ENCODE measurements at regions not wholly inside any gene's neighbourhood (a gene's known extent, or its start where the extent isn't known, plus 50 kb on each side); places are given as distances from the start of the nearest gene placed in this dataset.
"Not testable (repeated sequence)": the region's sequence is repeated elsewhere in the genome, so short reads cannot be mapped to it uniquely, and the experiment has no call there.

GRCh38 chr13:44848920-44849676, 140.2 kb downstream of the NUFIP1 start:
- DNase-seq, result no peak

- DNase-seq, result not testable (repeated sequence)
Observed at GRCh38 chr13:44845281-44846058, 143.8 kb downstream of the NUFIP1 start.

DNA sequence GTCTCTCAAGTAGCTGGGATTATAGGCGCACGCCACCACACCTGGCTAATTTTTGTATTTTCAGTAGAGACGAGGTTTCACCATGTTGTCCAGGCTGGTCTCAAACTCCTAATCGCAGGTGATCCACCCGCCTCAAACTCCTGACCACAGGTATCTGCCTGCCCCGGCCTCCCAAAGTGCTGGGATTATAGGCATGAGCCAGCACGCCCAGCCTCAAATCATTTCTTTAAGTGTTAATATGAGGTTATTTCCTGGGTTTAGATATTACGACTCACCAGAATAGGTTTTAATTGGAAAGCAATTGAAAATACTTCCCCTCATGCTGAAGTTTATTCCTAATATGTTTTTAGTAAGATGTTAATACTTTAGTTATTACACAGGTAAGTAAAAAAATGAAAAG, 144.5 kb downstream of the NUFIP1 start:
- DNase-seq, result no peak

DNA sequence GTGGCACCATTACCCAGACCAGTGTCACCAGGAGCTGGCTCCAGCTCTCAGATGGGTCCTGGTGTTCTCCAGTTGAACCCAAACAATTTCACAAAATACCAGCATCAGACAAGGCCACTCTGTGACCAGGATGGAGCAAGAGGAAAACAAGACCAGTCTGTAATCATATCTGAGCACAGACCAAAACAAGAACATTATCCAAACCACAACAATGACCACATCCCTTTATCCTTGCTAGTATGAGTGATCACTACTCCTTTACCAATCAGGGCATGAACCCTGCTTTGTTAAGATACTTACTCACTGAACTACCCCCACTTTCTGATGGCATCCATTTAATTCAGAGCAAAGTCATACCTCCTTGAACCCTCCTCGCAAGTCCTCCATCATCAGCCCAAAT, 145.9 kb downstream of the NUFIP1 start:
- DNase-seq, result no peak

DNA sequence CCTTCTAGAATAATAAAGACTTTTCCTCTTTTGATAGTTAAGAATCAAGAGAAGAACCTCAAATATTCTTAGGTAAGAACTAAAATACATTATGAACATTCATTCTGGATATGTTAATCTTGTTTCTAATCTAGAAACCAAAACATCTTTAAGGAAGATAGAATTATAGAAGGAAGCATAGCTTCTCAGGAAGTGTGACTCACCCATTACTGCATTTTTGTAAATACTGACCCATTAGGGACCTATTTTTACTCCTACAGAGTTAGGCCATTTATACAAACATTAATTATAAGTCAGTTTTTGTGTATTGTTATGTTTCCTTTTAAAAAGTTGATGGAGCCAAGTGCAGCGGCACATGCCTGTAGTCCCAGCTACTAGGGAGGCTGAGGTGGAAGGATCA, 147.1 kb downstream of the NUFIP1 start:
- no peak for DNase-seq

DNA sequence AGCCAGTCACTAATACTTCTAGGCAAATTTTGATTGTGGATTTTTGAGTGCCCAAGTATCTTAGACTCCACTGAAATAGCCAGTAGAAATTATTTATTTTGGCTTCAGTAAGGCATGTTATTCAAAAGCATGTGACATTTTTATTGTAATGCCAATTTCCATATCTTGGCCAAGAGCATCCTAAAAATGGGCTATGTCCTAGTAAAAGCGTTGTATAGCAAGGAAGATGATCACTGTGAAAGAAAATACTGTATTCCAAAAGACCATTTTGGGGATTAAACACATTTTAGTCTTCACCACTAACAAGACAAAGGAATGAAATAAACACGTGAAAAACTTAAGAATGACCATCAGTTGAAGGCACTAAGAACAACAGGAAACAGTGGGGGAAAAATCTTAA, 149.1 kb downstream of the NUFIP1 start:
- no peak for DNase-seq

DNA sequence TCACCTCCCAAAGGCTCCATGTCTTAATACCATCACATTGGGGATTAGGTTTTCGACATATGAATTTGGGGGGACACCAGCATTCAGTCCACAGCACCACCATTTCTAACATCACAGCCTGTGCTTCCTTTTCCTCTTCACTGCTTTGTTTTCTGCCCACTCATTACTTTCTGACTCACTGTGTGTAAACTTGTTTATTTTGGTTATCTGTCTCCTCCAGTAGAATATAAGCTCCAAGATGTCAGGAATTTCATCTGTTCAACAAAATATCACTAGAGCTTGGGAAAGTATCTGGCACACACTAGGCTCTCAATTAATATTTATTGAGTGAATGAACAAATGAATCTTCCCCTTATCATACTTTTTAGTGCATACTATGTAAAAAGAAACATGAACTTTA, 152.0 kb downstream of the NUFIP1 start:
- DNase-seq, result no peak

- no peak for DNase-seq
Observed at GRCh38 chr13:44834404-44834803, 154.9 kb downstream of the NUFIP1 start.

GRCh38 chr13:44833626-44834025, 155.6 kb downstream of the NUFIP1 start:
- DNase-seq, result no peak

DNA sequence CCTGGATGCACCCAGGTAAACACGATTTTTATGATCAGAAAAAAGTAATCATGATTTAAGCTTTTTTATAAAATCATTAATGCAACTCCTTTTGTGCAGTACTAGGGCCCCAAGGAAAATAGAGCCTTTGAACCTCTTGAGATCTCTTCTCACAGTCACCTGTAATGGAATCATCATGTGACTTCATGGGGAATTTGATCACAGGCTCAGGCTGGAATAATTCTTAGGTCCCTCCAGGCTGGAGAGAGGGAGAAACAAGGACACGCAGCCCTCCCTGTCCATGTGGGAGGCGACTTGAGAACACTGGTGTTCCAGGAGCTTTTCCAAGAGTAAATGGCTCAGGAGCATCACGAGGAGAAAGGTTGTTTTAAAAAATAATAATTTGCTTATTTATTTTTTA, 156.1 kb downstream of the NUFIP1 start:
- DNase-seq, result no peak

DNA sequence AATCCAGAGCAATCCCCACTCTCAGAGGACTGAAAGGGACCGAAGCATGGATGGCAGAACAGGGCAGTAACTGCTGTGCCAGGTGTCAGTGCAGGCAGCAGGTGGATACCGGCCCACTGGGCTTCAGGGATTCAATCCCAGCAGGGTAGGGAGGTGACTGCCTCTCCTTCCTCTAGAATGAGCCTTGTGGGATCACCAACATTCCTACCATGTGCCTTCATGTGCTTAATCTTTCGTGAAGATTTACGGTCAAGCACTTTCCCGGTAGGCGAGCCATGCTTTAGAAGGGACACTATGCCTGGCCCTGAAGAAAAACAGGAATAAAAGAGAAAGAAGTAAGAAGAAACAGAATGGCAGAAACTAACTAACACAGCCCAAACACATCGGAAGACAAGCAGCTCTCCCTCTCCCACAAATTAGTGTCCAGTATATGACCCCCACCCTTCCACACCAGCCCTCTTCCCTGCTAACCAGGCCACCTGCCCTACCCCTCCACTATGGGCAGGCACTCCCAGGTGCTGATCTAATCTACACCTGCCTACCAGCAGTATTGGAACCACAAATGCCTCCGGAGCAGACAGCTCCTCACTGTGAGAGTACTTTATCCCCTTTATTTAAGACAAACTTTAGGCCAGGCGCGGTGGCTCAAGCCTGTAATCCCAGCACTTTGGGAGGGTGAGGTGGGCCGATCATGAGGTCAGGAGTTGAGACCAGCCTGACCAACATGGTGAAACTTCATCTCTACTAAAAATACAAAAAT, 162.5 kb downstream of the NUFIP1 start:
- DNase-seq, result no peak

DNA sequence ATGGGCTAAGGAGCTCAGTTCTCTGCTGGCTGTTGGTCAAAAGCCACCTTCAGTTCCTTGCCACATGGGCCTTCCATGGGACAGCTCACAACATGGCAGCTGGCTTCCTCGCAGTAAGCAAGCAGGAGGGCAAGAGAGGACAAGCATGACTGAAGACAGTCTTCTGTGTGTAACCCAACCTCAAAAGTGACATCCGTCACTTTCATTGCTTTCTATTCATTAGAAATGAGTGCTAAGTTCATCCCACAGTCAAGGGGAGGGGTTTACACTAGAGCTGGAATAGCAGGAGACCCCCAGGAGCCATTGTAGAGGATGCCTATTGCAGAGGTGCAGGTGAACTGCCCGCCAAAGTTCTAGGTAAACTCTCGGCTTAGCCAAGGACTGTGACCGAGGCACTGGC, 163.3 kb downstream of the NUFIP1 start:
- DNase-seq, result no peak

GRCh38 chr13:44823555-44823954, 165.7 kb downstream of the NUFIP1 start:
- DNase-seq, result not testable (repeated sequence)

- no peak for DNase-seq
Observed at GRCh38 chr13:44822291-44822690, 167.0 kb downstream of the NUFIP1 start.

DNA sequence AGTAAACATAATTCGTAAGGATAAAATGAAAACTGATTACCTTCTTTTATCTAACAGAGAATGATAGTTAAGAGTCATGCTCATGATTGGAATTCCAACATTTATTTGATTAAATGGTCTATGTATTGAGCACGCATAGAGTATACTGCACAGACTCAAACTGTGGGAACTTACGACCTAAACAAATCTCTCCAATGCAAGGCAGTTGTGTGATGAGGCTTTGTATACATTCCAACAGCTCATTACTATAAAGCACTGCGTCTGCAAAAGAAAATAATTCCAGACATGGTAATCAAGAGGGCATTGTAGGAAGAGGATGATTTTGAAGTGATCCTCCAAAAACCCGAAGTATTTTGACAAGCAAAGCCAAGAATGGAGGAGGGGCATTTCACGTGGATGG, 169.5 kb downstream of the NUFIP1 start:
- DNase-seq, result no peak

GRCh38 chr13:44819245-44819644, 170.0 kb downstream of the NUFIP1 start:
- DNase-seq, result peak in 2 of 3 donors; percentile 11 to 57

DNA sequence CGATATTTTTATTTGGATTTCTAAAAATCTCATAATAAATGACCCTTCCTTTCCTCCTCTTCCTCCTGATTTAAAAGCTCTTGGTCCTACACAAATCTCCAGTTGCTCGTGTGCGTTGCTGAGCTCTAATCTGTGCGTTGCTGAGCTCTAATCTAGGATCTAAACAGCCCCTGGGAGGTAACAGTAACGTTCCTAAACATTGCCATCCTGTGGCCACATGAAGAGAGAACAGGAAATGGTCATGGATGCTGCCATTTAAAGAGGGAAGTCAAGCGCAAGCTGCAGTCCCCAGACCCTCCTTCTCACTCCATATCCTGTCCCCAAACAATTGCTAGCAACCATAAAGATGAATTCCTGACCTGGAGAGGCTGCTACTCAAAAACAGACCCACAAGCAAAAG, 170.8 kb downstream of the NUFIP1 start:
- no peak for DNase-seq

DNA sequence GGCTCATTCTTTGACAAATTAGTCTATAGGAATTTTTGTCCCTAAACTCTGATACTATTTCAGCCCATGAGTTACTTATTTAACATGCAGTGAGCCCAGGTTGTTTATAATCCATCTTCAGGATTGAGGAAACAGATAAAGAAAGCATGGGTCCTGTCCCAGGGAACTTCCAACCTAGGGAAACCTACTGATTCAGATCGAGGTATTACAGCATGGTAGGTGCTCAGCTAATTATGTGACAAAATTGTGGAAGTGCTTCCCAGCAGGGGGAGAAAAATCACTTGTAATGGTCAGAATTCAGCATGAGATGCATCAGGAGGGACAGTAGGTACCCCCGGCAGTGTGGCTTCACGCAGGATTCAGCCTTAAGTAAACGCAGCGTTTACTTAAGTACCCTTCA, 171.3 kb downstream of the NUFIP1 start:
- no peak for DNase-seq

DNA sequence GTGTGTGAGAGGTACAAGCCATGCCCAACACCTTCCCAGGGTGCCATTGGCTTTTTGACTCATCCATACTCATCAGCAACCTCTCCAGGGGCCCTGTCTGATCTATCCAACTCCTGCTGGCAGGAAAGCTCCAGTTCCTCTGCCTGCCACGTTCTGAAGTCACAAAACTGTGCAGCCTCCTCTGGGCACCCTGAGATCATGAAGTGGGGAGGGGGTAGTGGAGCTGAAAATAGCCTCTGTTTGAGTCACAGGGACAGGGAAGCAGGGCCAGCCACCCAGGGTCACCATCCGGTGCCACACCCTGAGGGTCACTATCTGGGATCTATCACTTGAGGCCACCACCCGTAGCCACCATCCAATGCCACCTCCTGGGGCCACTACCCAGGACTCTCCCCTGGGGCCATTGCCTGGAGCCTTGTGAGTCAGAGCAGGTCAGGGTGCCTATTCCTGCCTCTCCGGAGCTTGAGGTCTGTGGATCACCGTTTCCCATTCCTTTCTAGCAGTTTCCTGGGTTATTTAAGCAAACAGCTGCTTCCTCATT, 172.1 kb downstream of the NUFIP1 start:
- no peak for DNase-seq

DNA sequence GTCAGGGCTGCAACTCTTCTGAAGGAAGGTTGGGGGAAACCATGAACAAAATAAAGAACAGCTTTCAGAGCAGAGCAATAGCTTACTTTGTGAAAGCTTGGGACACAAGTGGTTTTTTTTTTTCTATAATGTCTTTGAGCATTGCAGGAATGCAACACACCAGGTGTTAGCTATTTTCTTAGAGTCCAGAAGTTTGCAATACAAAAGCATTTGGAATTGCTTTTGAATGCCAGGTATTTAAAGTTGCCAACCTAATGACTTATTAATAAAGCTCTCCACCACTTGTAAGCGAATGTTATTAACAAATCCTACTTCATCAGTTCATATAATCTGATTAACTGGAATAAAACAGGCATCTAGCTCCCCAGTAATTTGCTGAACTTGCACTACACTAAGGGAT, 172.6 kb downstream of the NUFIP1 start:
- no peak for DNase-seq

DNA sequence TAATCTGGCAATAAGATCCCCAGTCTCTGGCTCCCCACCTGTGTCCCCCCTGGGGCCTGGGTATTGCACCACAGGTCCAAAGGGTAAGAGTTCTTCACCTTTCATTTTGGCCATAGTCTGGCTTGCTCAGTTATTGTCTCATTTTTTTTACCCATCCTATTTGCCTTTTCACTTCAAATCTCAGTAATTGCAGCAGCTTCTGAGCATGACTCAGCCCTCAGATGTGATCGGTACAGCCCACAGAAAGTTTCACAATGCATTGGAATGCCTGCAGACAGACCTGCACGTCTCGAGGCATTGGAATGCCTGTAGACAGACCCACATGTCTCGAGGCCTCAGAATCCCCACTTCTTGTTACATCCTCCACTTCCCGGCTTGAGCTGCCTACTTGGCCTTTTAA, 173.6 kb downstream of the NUFIP1 start:
- DNase-seq, result peak in 2 of 3 donors; percentile 12 to 91

GRCh38 chr13:44814836-44815235, 174.4 kb downstream of the NUFIP1 start:
- DNase-seq, result no peak

Data from muscle of back (tissue), 3 donors.